ENCODE measurements at regions not wholly inside any gene's neighbourhood (a gene's known extent, or its start where the extent isn't known, plus 50 kb on each side); places are given as distances from the start of the nearest gene placed in this dataset.

DNA sequence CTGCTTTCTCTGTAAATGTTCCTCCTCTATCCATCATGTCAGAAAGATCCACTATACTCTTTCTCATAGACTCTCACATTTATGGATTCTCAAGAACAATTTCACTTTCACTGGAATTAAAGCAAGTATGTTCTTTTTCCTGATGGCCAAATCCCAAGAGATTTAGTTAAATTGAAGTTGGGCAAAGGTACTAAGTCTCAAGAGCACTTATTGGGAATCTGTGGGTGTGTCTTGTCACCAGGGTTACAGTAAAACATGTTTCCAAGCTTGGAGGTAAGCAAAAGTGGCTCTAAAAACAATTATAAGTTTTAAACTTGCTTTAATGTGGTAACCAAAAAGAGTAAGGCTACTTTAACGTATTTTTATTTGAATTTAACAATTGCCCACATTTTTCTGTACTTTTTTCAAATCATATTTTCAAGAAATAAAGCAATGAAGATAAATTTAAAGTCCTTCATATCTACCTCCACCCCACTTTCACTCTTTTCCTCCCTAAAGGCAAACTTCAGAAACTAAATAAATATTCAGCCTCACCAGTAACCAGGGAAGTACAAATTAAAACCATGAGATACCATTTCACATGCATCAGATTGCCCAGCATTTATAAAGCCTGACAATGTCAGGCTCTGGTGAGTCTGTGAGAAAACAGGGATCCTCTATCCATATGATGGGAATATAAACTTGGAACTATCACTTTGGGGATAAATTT, 387.4 kb downstream of the CETN3 start:
- TF ChIP-seq ZFP3 (CRISPR knock-in tag; IDR thresholded peaks at IDR 0.05), result no peak
- no peak for TF ChIP-seq CSDC2 (CRISPR knock-in tag; IDR thresholded peaks at IDR 0.05)
- no peak for TF ChIP-seq TSHZ2 (CRISPR knock-in tag; IDR thresholded peaks at IDR 0.05)
- TF ChIP-seq, protein P1, sequence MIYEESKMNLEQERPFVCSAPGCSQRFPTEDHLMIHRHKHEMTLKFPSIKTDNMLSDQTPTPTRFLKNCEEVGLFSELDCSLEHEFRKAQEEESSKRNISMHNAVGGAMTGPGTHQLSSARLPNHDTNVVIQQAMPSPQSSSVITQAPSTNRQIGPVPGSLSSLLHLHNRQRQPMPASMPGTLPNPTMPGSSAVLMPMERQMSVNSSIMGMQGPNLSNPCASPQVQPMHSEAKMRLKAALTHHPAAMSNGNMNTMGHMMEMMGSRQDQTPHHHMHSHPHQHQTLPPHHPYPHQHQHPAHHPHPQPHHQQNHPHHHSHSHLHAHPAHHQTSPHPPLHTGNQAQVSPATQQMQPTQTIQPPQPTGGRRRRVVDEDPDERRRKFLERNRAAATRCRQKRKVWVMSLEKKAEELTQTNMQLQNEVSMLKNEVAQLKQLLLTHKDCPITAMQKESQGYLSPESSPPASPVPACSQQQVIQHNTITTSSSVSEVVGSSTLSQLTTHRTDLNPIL (CRISPR knock-in tag; IDR thresholded peaks at IDR 0.05; ENCODE audit: low read depth), result no peak
- no peak for TF ChIP-seq ZNF70 (CRISPR knock-in tag; IDR thresholded peaks at IDR 0.05)
- no peak for TF ChIP-seq ZFP30 (CRISPR knock-in tag; IDR thresholded peaks at IDR 0.05)
- no peak for TF ChIP-seq PATZ1 (CRISPR knock-in tag; IDR thresholded peaks at IDR 0.05; ENCODE audit: borderline replicate concordance)
